ENCODE measurements at regions not wholly inside any gene's neighbourhood (a gene's known extent, or its start where the extent isn't known, plus 50 kb on each side); places are given as distances from the start of the nearest gene placed in this dataset.

GRCh38 chr13:51518827-51519226 is 65.4 kb upstream of the WDFY2 start:
- intact Hi-C loops (cut with DNase I): no loop called here
- no peak for DNase-seq

- intact Hi-C loops (cut with DNase I): no loop called here
- no peak for DNase-seq
Measured at GRCh38 chr13:51519771-51520216, 64.5 kb upstream of the WDFY2 start.

GRCh38 chr13:51520524-51520923 is 63.7 kb upstream of the WDFY2 start:
- DNase-seq: no peak
- intact Hi-C loops (cut with DNase I): no loop called here

- intact Hi-C loops (cut with DNase I): no loop called here
- DNase-seq: peak in 16 of 42 donors; percentile 4 to 47 (median 14)
Measured at GRCh38 chr13:51523082-51523518, 61.2 kb upstream of the WDFY2 start.

- no peak for DNase-seq
- intact Hi-C loops (cut with DNase I): no loop called here
Measured at GRCh38 chr13:51524312-51524711, 60.0 kb upstream of the WDFY2 start.

GRCh38 chr13:51524829-51525566 is 59.3 kb upstream of the WDFY2 start:
- intact Hi-C loops (cut with DNase I): no loop called here
- DNase-seq: no peak

- no peak for DNase-seq
- intact Hi-C loops (cut with DNase I): no loop called here
Measured at GRCh38 chr13:51525567-51526167, 58.6 kb upstream of the WDFY2 start.

- intact Hi-C loops (cut with DNase I): no loop called here
- no peak for DNase-seq
Measured at GRCh38 chr13:51526202-51526601, 58.1 kb upstream of the WDFY2 start.

- no peak for DNase-seq
- intact Hi-C loops (cut with DNase I): no loop called here
Measured at GRCh38 chr13:51532736-51533197, 51.5 kb upstream of the WDFY2 start.

- peak in 41 of 42 donors; percentile 23 to 78 (median 53) for DNase-seq
- intact Hi-C loops (cut with DNase I): no loop called here
Measured at GRCh38 chr13:51534041-51534817, 50.0 kb upstream of the WDFY2 start.

All from head of caudate nucleus (tissue), 42 donors.